GM23248 (cell line): ENCODE measurements at regions not wholly inside any gene's neighbourhood (a gene's known extent, or its start where the extent isn't known, plus 50 kb on each side); places are given as distances from the start of the nearest gene placed in this dataset.

Experiments used
- DNase-seq: peaks from one replicate; pipeline ENCODE4 v3.0.0-alpha.2; 2015
- H2AFZ ChIP-seq: fragments of 200-600 bp; sonication (generic); 2 replicates; pipeline ENCODE4 v1.6.1; 2016; ENCODE audit warnings: antibody characterized with exemption
- H3F3A ChIP-seq: fragments of 200-600 bp; sonication (generic); 2 replicates; pipeline ENCODE4 v1.6.1; 2016; ENCODE audit warnings: mild to moderate bottlenecking, antibody characterized with exemption, mixed run types; ENCODE audit not compliant: insufficient read depth
- H3K27ac ChIP-seq: fragments of 200-600 bp; sonication (generic); 2 replicates; pipeline ENCODE4 v1.5.1; 2016; ENCODE audit warnings: mild to moderate bottlenecking
- H3K27me3 ChIP-seq: fragments of 200-600 bp; sonication (generic); replicated peaks from 2 replicates; pipeline ENCODE4 v1.6.1; 2016; ENCODE audit warnings: mild to moderate bottlenecking; ENCODE audit not compliant: insufficient read depth
- H3K36me3 ChIP-seq: fragments of 200-600 bp; sonication (generic); 2 replicates; pipeline ENCODE4 v1.6.1; 2016; ENCODE audit warnings: low read depth, mild to moderate bottlenecking
- H3K4me1 ChIP-seq: fragments of 200-600 bp; sonication (generic); 2 replicates; pipeline ENCODE4 v1.6.1; 2016; ENCODE audit warnings: mild to moderate bottlenecking; ENCODE audit not compliant: insufficient read depth
- H3K4me2 ChIP-seq: fragments of 200-600 bp; sonication (generic); one replicate; pipeline ENCODE4 v1.6.1; 2016; ENCODE audit warnings: mild to moderate bottlenecking; ENCODE audit not compliant: unreplicated experiment
- H3K4me3 ChIP-seq: fragments of 200-600 bp; sonication (generic); 2 replicates; pipeline ENCODE4 v1.5.1; 2016; ENCODE audit warnings: mild to moderate bottlenecking
- H3K79me2 ChIP-seq: fragments of 200-600 bp; sonication (generic); 2 replicates; pipeline ENCODE4 v1.6.1; 2016; ENCODE audit warnings: mild to moderate bottlenecking; ENCODE audit not compliant: insufficient read depth
- H3K9ac ChIP-seq: fragments of 200-600 bp; sonication (generic); 2 replicates; pipeline ENCODE4 v1.6.1; 2016; ENCODE audit warnings: mild to moderate bottlenecking
- H3K9me2 ChIP-seq: fragments of 200-600 bp; sonication (generic); 2 replicates; pipeline ENCODE4 v1.6.1; 2016; ENCODE audit warnings: mixed run types, mild to moderate bottlenecking, moderate library complexity; ENCODE audit not compliant: insufficient read depth
- H3K9me3 ChIP-seq: fragments of 200-600 bp; sonication (generic); one replicate; pipeline ENCODE4 v1.6.1; 2017; ENCODE audit warnings: low read depth
- H4K20me1 ChIP-seq: fragments of 200-600 bp; sonication (generic); 2 replicates; pipeline ENCODE4 v1.6.0; 2016; ENCODE audit not compliant: insufficient read depth
- EZH2 ChIP-seq: fragments of 200-600 bp; sonication (generic); IDR thresholded peaks from 2 replicates; pipeline ENCODE4 v1.6.1; 2018; ENCODE audit warnings: antibody characterized with exemption, mild to moderate bottlenecking; ENCODE audit not compliant: insufficient read depth, poor library complexity, severe bottlenecking
- EZH2phosphoT487 ChIP-seq: fragments of 200-600 bp; sonication (generic); IDR thresholded peaks from 2 replicates; pipeline ENCODE4 v1.6.1; 2018; ENCODE audit warnings: antibody characterized with exemption, moderate library complexity, mild to moderate bottlenecking, low read depth; ENCODE audit not compliant: insufficient read depth
- WGBS, 2 experiments: methylation state at CpG; one replicate each; pipeline ENCODE4 v1.1.6; 2015 to 2017; ENCODE audit warnings: low lambda C conversion rate in 2 of 2, low coverage in 1 of 2; ENCODE audit errors: missing lambda C conversion rate in 2 of 2; 5-methylcytosine and 5-hydroxymethylcytosine counted together
- in situ Hi-C: fragments of 300-500 bp; cut with MboI; formaldehyde crosslinking; loops from 2 replicates; pipeline ENCODE4 v1.15.0; 2020

DNA sequence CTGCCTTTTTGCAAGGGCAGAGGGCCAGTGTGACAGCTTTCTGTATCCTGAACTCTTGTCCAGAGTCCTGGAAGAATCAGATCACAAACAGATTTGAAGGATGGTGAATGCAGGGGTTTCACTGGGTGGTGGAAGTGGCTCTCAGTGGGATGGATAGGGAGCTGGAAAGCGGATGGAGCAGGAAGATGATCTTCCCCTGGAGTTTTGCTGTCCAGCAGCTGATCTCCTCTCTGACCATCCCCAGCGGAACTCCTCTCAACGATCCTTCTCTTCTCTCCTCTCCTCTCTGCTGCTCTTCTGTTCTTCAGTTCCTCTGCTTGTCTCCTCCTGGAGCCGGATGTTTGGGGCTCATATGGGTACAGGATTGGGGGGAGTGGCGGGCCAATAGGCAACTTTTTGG lies 108.3 kb upstream of the HMHB1 start:
- no peak overlapping the region for H3K27ac ChIP-seq
- H3K4me2 ChIP-seq = no peak overlapping the region
- H3K9me3 ChIP-seq = no peaks in the 10 kb centered on the region
- H4K20me1 ChIP-seq = no peaks in the 10 kb centered on the region
- H3K9me2 ChIP-seq = no peaks in the 10 kb centered on the region
- in situ Hi-C loops = no loop called here
- H3K4me1 ChIP-seq = peaks cover 12% of the 10 kb centered on the region
- H3K4me3 ChIP-seq = no peak overlapping the region
- H3K36me3 ChIP-seq = no peaks in the 10 kb centered on the region
- no peak overlapping the region for H2AFZ ChIP-seq
- H3K79me2 ChIP-seq = no peaks in the 10 kb centered on the region
- DNase-seq = no peak
- H3K9ac ChIP-seq = no peak overlapping the region
- H3F3A ChIP-seq = 0 out of 2 replicates have a peak, but pooled peaks cover 8% of the 10 kb centered on the region
- no peak for TF ChIP-seq EZH2
- TF ChIP-seq EZH2phosphoT487 = no peak
- WGBS, 2 experiments = 96 to 97% methylated on average over 5 of the region's 5 CpGs
- H3K27me3 ChIP-seq = no peaks in the 10 kb centered on the region

DNA sequence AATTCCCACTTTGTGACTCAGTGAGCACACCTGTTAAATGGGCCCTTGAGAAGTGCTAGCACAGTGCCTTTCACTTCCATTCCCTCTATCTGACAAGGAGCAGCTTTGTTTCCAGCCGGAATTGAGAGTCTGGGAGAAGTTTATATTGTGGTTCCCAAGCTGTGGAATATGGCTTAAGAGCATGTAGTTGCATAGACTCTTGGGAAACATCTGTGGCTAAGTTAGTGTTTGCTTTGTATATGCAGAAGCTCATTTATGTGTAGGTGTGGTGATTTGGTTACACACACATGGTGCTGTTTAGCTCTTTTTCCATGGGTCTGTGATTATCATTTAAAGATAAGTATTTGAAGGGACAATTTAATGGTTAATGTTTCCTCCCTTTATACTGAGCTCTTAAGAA lies 110.5 kb upstream of the HMHB1 start:
- Histone ChIP-seq H3K9me2 (no peaks in the 10 kb centered on the region), H3K4me2 (no peak overlapping the region), H2AFZ (no peak overlapping the region), H3K9ac (no peak overlapping the region), H3K4me1 (no peaks in the 10 kb centered on the region), H3F3A (no peaks in the 10 kb centered on the region), H3K27me3 (no peaks in the 10 kb centered on the region), H3K36me3 (no peaks in the 10 kb centered on the region), H3K27ac (no peak overlapping the region), H3K4me3 (no peak overlapping the region), H3K9me3 (no peaks in the 10 kb centered on the region), H3K79me2 (no peaks in the 10 kb centered on the region), H4K20me1 (no peaks in the 10 kb centered on the region)
- WGBS, 2 experiments = 94 to 100% methylated on average over 1 of the region's 1 CpG
- DNase-seq = no peak
- TF ChIP-seq EZH2 (no peak), EZH2phosphoT487 (no peak)
- in situ Hi-C loops = no loop called here

DNA sequence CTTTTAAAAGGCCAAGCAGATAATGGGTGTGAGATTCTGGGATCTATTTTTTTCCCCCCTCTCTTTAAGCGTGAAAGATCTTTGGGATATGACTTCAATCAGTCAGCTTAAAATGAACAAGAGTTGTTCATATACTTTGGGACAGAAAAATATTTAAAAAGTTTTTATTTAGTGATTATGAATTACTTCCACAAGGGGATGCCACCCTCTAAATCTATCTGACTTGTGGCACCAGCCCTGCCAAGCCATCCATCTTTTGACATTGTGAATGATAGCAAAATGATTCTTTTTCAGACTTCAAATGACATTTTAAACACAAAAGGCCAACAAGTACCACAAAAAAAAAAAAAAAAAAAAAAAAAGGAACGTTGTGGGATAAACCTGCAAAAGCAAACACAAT lies 111.0 kb upstream of the HMHB1 start:
- in situ Hi-C loops = no loop called here

DNA sequence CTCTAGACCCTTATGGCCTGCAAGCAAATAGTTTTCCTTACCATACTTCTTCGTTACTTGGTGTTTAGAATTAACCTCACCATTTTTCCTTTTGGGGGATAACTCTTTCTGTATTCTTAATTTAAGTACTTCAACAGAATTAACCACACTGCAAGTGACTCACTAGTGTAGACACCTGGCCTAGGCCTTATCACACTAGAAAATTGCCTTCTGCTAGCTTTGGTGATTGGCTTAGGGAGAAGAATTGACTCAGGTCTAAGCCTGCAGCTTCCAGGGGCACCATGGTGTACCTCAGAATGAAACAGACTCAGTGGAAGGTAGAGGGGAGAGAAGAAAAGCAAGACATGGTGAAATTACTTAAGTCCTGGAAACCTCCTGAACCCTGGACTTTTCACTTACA lies 112.8 kb upstream of the HMHB1 start:
- no peak for TF ChIP-seq EZH2phosphoT487
- TF ChIP-seq EZH2 = no peak
- DNase-seq = no peak
- no peaks in the 10 kb centered on the region for H3K79me2 ChIP-seq
- H4K20me1 ChIP-seq = no peaks in the 10 kb centered on the region
- H3K4me3 ChIP-seq = no peak overlapping the region
- no peaks in the 10 kb centered on the region for H3K9me2 ChIP-seq
- H2AFZ ChIP-seq = no peak overlapping the region
- H3K4me2 ChIP-seq = no peak overlapping the region
- H3K36me3 ChIP-seq = no peaks in the 10 kb centered on the region
- WGBS, 2 experiments = 92 to 95% methylated on average over 1 of the region's 1 CpG
- H3K27me3 ChIP-seq = no peaks in the 10 kb centered on the region
- H3F3A ChIP-seq = no peaks in the 10 kb centered on the region
- no peaks in the 10 kb centered on the region for H3K4me1 ChIP-seq
- H3K9me3 ChIP-seq = no peaks in the 10 kb centered on the region
- H3K27ac ChIP-seq = no peak overlapping the region
- in situ Hi-C loops = no loop called here
- H3K9ac ChIP-seq = no peak overlapping the region

More for the DNA sequence above, 111.0 kb upstream of the HMHB1 start:
- Histone ChIP-seq H3K4me3 (no peak overlapping the region), H3K9ac (no peak overlapping the region), H3K27me3 (no peaks in the 10 kb centered on the region), H3K4me2 (no peak overlapping the region), H4K20me1 (no peaks in the 10 kb centered on the region), H3K27ac (no peak overlapping the region), H3K79me2 (no peaks in the 10 kb centered on the region), H3K36me3 (no peaks in the 10 kb centered on the region), H3K4me1 (no peaks in the 10 kb centered on the region), H3F3A (no peaks in the 10 kb centered on the region), H3K9me3 (no peaks in the 10 kb centered on the region), H2AFZ (no peak overlapping the region), H3K9me2 (no peaks in the 10 kb centered on the region)
- WGBS, 2 experiments = 47 to 51% methylated on average over 2 of the region's 2 CpGs
- DNase-seq = peak; percentile 16
- TF ChIP-seq EZH2 (no peak), EZH2phosphoT487 (no peak)

DNA sequence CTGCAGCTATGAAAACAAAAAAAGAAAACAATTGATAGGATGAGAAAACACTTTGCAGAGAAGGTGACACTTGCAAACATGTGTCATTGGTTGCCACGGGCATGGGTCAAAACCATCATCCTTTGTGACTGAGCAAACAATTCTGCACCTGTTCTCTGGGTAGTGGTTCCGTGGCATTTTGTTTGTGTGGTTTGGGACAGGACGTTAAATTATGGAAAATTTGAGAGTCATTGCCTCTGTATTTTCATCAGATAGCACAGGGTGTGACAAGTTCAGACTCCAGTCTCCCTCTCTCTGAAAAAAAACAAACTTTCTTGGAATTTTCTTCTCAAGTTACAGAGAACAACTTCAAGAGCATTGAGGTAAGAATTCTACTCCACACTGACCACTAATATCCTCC lies 113.4 kb upstream of the HMHB1 start:
- Histone ChIP-seq H3K9ac (no peak overlapping the region), H3K27ac (no peak overlapping the region), H3K9me3 (no peaks in the 10 kb centered on the region), H3K27me3 (no peaks in the 10 kb centered on the region), H3F3A (no peaks in the 10 kb centered on the region), H3K4me2 (no peak overlapping the region), H3K4me3 (no peak overlapping the region), H3K4me1 (no peaks in the 10 kb centered on the region), H4K20me1 (no peaks in the 10 kb centered on the region), H3K9me2 (no peaks in the 10 kb centered on the region), H3K36me3 (no peaks in the 10 kb centered on the region), H2AFZ (no peak overlapping the region), H3K79me2 (no peaks in the 10 kb centered on the region)
- in situ Hi-C loops = no loop called here
- TF ChIP-seq EZH2 (no peak), EZH2phosphoT487 (no peak)
- no peak for DNase-seq
- WGBS, 2 experiments = 79 to 84% methylated on average over 3 of the region's 3 CpGs
